Neural progenitor cell (in vitro differentiated cells): ENCODE measurements at regions not wholly inside any gene's neighbourhood (a gene's known extent, or its start where the extent isn't known, plus 50 kb on each side); places are given as distances from the start of the nearest gene placed in this dataset.

Experiments
- CTCF ChIP-seq: fragments of 200-600 bp; sonication (generic); IDR thresholded peaks from 2 replicates; pipeline ENCODE4 v1.5.1; 2017; ENCODE audit warnings: antibody characterized with exemption, mild to moderate bottlenecking
- EZH2 ChIP-seq: fragments of 200-600 bp; sonication (generic); IDR thresholded peaks from 2 replicates; pipeline ENCODE4 v1.6.1; 2017; ENCODE audit warnings: antibody characterized with exemption, mild to moderate bottlenecking, moderate library complexity
- EZH2phosphoT487 ChIP-seq: fragments of 200-600 bp; sonication (generic); IDR thresholded peaks from 2 replicates; pipeline ENCODE4 v1.6.1; 2017; ENCODE audit warnings: antibody characterized with exemption

GRCh38 chr13:39274739-39275325, 236.6 kb downstream of the NHLRC3 start:
- TF ChIP-seq CTCF = no peak
- no peak for TF ChIP-seq EZH2
- no peak for TF ChIP-seq EZH2phosphoT487
